ENCODE measurements at regions not wholly inside any gene's neighbourhood (a gene's known extent, or its start where the extent isn't known, plus 50 kb on each side); places are given as distances from the start of the nearest gene placed in this dataset.

DNA sequence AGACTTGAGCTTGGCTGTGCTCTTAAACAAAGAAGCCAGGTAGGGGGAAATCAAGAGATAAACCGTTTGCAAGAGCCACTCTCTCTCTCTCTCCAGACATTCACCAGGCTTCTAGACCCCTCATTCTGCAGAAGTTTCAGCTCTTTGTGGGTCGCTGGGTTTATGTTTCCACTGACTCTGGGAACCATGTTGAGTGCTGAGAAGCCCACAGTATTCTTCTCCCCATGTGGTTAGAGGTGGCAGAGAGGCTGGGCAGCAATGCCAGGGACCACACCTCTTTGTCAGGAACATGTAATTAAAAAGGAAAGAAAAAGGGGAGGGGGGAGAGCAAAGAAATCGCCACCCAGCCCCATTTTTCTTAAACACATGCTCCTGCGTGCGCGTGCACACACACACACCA, 154.8 kb upstream of the SOX9 start:
- TF ChIP-seq, protein P1, sequence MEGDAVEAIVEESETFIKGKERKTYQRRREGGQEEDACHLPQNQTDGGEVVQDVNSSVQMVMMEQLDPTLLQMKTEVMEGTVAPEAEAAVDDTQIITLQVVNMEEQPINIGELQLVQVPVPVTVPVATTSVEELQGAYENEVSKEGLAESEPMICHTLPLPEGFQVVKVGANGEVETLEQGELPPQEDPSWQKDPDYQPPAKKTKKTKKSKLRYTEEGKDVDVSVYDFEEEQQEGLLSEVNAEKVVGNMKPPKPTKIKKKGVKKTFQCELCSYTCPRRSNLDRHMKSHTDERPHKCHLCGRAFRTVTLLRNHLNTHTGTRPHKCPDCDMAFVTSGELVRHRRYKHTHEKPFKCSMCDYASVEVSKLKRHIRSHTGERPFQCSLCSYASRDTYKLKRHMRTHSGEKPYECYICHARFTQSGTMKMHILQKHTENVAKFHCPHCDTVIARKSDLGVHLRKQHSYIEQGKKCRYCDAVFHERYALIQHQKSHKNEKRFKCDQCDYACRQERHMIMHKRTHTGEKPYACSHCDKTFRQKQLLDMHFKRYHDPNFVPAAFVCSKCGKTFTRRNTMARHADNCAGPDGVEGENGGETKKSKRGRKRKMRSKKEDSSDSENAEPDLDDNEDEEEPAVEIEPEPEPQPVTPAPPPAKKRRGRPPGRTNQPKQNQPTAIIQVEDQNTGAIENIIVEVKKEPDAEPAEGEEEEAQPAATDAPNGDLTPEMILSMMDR (conservative IDR thresholded peaks at IDR 0.05 in 1 of 2, IDR thresholded peaks at IDR 0.05 in 1 of 2; ENCODE audit: extremely low read depth in 1 of 2, insufficient read depth in 1 of 2, low read depth in 1 of 2, low read length in 2 of 2), result no peak
- no peak for TF ChIP-seq EZH2 (IDR thresholded peaks at IDR 0.05; ENCODE audit: borderline replicate concordance, low read length)

All from mammary epithelial cell (primary cell).